ENCODE measurements at regions not wholly inside any gene's neighbourhood (a gene's known extent, or its start where the extent isn't known, plus 50 kb on each side); places are given as distances from the start of the nearest gene placed in this dataset.

GRCh38 chr2:65881592-65881991 is 449.2 kb upstream of the SPRED2 start:
- Mint-ChIP-seq H3K27ac (ENCODE audit: unreplicated experiment) (no peak overlapping the region), H3K27me3 (ENCODE audit: low read depth) (no peaks in the 10 kb centered on the region), H3K4me3 (no peak overlapping the region), H3K36me3 (ENCODE audit: low read depth) (no peaks in the 10 kb centered on the region), H3K9me3 (no peaks in the 10 kb centered on the region), H3K4me1 (peaks cover 20% of the 10 kb centered on the region)
- no peak for TF ChIP-seq CTCF (conservative IDR thresholded peaks at IDR 0.05)
- DNase-seq (ENCODE audit: low read depth, low spot score): no peak

GRCh38 chr2:65880436-65880835 is 448.0 kb upstream of the SPRED2 start:
- peaks cover 30% of the 10 kb centered on the region for H3K4me1 Mint-ChIP-seq
- H3K27ac Mint-ChIP-seq (ENCODE audit: unreplicated experiment): no peak overlapping the region
- no peaks in the 10 kb centered on the region for H3K36me3 Mint-ChIP-seq (ENCODE audit: low read depth)
- TF ChIP-seq CTCF (conservative IDR thresholded peaks at IDR 0.05): no peak
- H3K27me3 Mint-ChIP-seq (ENCODE audit: low read depth): no peaks in the 10 kb centered on the region
- no peak for DNase-seq (ENCODE audit: low read depth, low spot score)
- no peaks in the 10 kb centered on the region for H3K9me3 Mint-ChIP-seq
- H3K4me3 Mint-ChIP-seq: no peak overlapping the region

GRCh38 chr2:65878011-65878340 is 445.6 kb upstream of the SPRED2 start:
- no peak for TF ChIP-seq CTCF (conservative IDR thresholded peaks at IDR 0.05)
- Mint-ChIP-seq H3K4me1 (peaks cover 36% of the 10 kb centered on the region), H3K36me3 (ENCODE audit: low read depth) (no peaks in the 10 kb centered on the region), H3K4me3 (no peak overlapping the region), H3K27ac (ENCODE audit: unreplicated experiment) (no peak overlapping the region), H3K9me3 (no peaks in the 10 kb centered on the region), H3K27me3 (ENCODE audit: low read depth) (no peaks in the 10 kb centered on the region)
- DNase-seq (ENCODE audit: low read depth, low spot score): no peak

- DNase-seq (ENCODE audit: low read depth, low spot score): no peak
- TF ChIP-seq CTCF (conservative IDR thresholded peaks at IDR 0.05): no peak
- no peaks in the 10 kb centered on the region for H3K27me3 Mint-ChIP-seq (ENCODE audit: low read depth)
- no peaks in the 10 kb centered on the region for H3K36me3 Mint-ChIP-seq (ENCODE audit: low read depth)
- peak overlapping the region; percentile 68 for H3K27ac Mint-ChIP-seq (ENCODE audit: unreplicated experiment)
- H3K4me3 Mint-ChIP-seq: no peak overlapping the region
- H3K9me3 Mint-ChIP-seq: no peaks in the 10 kb centered on the region
- H3K4me1 Mint-ChIP-seq: peaks cover 36% of the 10 kb centered on the region
Measured at GRCh38 chr2:65877331-65878010, 445.1 kb upstream of the SPRED2 start.

- H3K36me3 Mint-ChIP-seq (ENCODE audit: low read depth): no peaks in the 10 kb centered on the region
- TF ChIP-seq CTCF (conservative IDR thresholded peaks at IDR 0.05): no peak
- H3K9me3 Mint-ChIP-seq: no peaks in the 10 kb centered on the region
- H3K4me3 Mint-ChIP-seq: no peak overlapping the region
- H3K27ac Mint-ChIP-seq (ENCODE audit: unreplicated experiment): no peak overlapping the region
- H3K4me1 Mint-ChIP-seq: peaks cover 38% of the 10 kb centered on the region
- no peaks in the 10 kb centered on the region for H3K27me3 Mint-ChIP-seq (ENCODE audit: low read depth)
- no peak for DNase-seq (ENCODE audit: low read depth, low spot score)
Measured at GRCh38 chr2:65876114-65876513, 443.7 kb upstream of the SPRED2 start.

All from neural crest cell (in vitro differentiated cells).